Ectodermal cell (in vitro differentiated cells): ENCODE measurements at regions not wholly inside any gene's neighbourhood (a gene's known extent, or its start where the extent isn't known, plus 50 kb on each side); places are given as distances from the start of the nearest gene placed in this dataset.

Experiments
- H3K27ac ChIP-seq: 2 replicates; pipeline ENCODE4 v1.7.0; 2013; ENCODE audit warnings: mild to moderate bottlenecking, low read depth, low read length; ENCODE audit not compliant: insufficient read depth, poor library complexity, severe bottlenecking
- H3K27me3 ChIP-seq: 2 replicates; pipeline ENCODE4 v1.7.0; 2013; ENCODE audit warnings: mild to moderate bottlenecking, low read length; ENCODE audit not compliant: insufficient read depth, control insufficient read depth, poor library complexity, severe bottlenecking
- H3K36me3 ChIP-seq: one replicate; pipeline ENCODE4 v1.7.0; 2013; ENCODE audit warnings: low read length; ENCODE audit not compliant: control insufficient read depth, insufficient read depth
- H3K4me1 ChIP-seq: one replicate; pipeline ENCODE4 v1.7.0; 2013; ENCODE audit warnings: low read length; ENCODE audit not compliant: control insufficient read depth, insufficient read depth
- H3K4me3 ChIP-seq: 2 replicates; pipeline ENCODE4 v1.7.0; 2013; ENCODE audit warnings: low read depth, low read length, control low read depth; ENCODE audit not compliant: insufficient read depth
- H3K9me3 ChIP-seq: 2 replicates; pipeline ENCODE4 v1.7.0; 2013; ENCODE audit warnings: mild to moderate bottlenecking, low read length, moderate library complexity; ENCODE audit not compliant: control insufficient read depth
- WGBS, 2 experiments: methylation state at CpG; one replicate each; pipeline ENCODE4 v1.1.7; 2013; ENCODE audit warnings: missing lambda C conversion rate in 2 of 2; 5-methylcytosine and 5-hydroxymethylcytosine counted together

DNA sequence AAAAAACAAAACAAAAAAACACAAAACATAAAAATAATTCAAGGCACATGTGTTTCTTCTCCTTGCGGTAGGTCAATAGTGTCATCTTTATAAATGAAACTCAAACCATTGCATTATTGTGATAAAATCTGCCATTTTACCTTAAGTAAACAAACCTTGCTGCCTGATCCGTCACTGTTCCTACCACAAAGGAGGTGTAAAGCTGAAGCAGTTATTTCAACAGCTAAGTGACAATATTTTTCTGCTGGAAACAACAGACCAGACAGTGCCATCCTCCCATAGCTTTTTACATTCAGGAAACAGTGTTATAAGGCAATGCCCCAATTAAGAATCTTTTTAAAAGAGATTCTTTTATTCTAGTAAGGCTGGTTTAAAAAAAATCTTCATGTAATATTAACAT lies 242.7 kb downstream of the PPP1R2C start:
- no peaks in the 10 kb centered on the region for H3K9me3 ChIP-seq
- no peaks in the 10 kb centered on the region for H3K27me3 ChIP-seq
- WGBS, 2 experiments, result 92 to 97% methylated on average over 1 to 2 of the region's 2 CpGs
- H3K4me3 ChIP-seq, result no peak overlapping the region
- H3K27ac ChIP-seq, result no peak overlapping the region
- H3K36me3 ChIP-seq, result no peaks in the 10 kb centered on the region
- no peaks in the 10 kb centered on the region for H3K4me1 ChIP-seq

DNA sequence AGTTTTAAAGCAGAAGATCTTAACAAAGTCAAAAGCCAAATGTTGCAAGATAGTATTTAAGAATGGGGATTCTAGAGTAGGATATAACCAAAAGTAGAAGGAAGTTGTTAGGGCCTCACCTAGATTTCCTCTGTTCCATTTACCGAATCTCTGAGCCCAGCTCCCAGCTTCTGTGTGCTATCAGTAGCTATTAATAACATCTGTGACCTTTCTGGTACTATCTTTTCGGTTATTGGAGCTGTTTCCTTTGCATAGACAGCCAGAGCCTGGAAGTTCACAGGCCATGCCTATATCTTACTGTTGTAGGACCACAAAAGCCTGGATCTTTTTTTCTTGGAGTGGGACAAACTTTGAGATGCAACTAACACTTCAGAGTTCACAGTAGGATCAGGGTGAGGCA lies 244.2 kb downstream of the PPP1R2C start:
- Histone ChIP-seq H3K27ac (no peak overlapping the region), H3K36me3 (no peaks in the 10 kb centered on the region), H3K4me1 (no peaks in the 10 kb centered on the region), H3K27me3 (no peaks in the 10 kb centered on the region), H3K4me3 (no peak overlapping the region), H3K9me3 (no peaks in the 10 kb centered on the region)
- 96 to 100% methylated on average over 2 of the region's 2 CpGs for WGBS, 2 experiments

- H3K4me3 ChIP-seq, result no peak overlapping the region
- 65 to 83% methylated on average over 2 of the region's 2 CpGs for WGBS, 2 experiments
- H3K27me3 ChIP-seq, result no peaks in the 10 kb centered on the region
- no peaks in the 10 kb centered on the region for H3K9me3 ChIP-seq
- no peaks in the 10 kb centered on the region for H3K36me3 ChIP-seq
- H3K4me1 ChIP-seq, result no peaks in the 10 kb centered on the region
- H3K27ac ChIP-seq, result no peak overlapping the region
These were observed 246.5 kb downstream of the PPP1R2C start for GRCh38 chrX:42531441-42531840.

GRCh38 chrX:42530027-42530426 lies 247.9 kb downstream of the PPP1R2C start:
- H3K4me3 ChIP-seq, result no peak overlapping the region
- H3K9me3 ChIP-seq, result no peaks in the 10 kb centered on the region
- no peaks in the 10 kb centered on the region for H3K4me1 ChIP-seq
- no peaks in the 10 kb centered on the region for H3K27me3 ChIP-seq
- WGBS, 2 experiments, result 86 to 100% methylated on average over 1 of the region's 1 CpG
- H3K36me3 ChIP-seq, result no peaks in the 10 kb centered on the region
- no peak overlapping the region for H3K27ac ChIP-seq

DNA sequence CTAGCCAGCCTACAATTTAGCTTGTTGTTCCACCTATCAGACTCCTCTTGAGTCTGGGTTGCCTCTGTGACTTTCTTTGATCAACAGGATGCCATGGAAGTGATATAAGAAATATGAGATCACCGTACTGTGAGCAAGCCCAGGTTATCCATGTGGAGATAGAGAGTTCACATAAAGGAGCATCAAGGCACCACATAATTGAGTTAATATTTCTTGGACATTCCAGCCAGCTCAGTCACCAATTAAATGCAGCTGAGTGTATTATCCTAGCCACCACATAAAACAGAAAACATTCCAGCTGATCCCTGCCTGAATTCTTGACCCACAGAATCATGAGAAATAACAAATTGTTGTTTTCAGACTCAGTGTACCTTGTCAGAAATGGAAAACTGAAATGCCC lies 253.6 kb downstream of the PPP1R2C start:
- Histone ChIP-seq H3K4me3 (no peak overlapping the region), H3K9me3 (no peaks in the 10 kb centered on the region), H3K27me3 (no peaks in the 10 kb centered on the region), H3K36me3 (no peaks in the 10 kb centered on the region), H3K27ac (no peak overlapping the region), H3K4me1 (no peaks in the 10 kb centered on the region)
- 67 to 100% methylated on average over 1 of the region's 1 CpG for WGBS, 2 experiments

- Histone ChIP-seq H3K4me1 (no peaks in the 10 kb centered on the region), H3K36me3 (no peaks in the 10 kb centered on the region), H3K27me3 (no peaks in the 10 kb centered on the region), H3K4me3 (no peak overlapping the region), H3K27ac (no peak overlapping the region), H3K9me3 (no peaks in the 10 kb centered on the region)
- 89 to 100% methylated on average over 1 of the region's 1 CpG for WGBS, 2 experiments
These were observed 258.2 kb downstream of the PPP1R2C start for GRCh38 chrX:42519666-42520231.

DNA sequence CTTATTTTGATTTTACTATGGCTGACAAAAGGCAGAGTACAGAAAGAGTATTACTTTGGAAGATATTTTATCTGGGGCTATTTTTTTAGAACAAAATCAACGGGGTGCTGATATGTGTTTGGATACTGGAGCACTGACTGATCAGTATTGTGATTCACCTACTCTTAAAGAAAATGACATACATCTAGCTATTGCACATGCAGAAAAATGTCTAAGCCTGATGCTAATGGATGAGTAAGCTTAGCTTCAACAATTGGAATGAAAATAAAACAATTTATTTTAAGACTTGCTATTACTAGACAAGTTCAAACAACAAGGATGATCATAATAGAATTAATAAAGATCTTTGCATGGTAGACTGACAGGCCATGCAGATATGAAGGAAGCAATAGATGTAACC lies 262.0 kb downstream of the PPP1R2C start:
- Histone ChIP-seq H3K27ac (no peak overlapping the region), H3K9me3 (no peaks in the 10 kb centered on the region), H3K4me1 (no peaks in the 10 kb centered on the region), H3K36me3 (no peaks in the 10 kb centered on the region), H3K27me3 (no peaks in the 10 kb centered on the region), H3K4me3 (no peak overlapping the region)
- WGBS, 2 experiments, result 100% methylated on average over 1 of the region's 1 CpG; no CpG with 5 or more reads in 1 of the 2 experiments

- Histone ChIP-seq H3K4me1 (no peaks in the 10 kb centered on the region), H3K4me3 (no peak overlapping the region), H3K27ac (no peak overlapping the region), H3K9me3 (no peaks in the 10 kb centered on the region), H3K36me3 (no peaks in the 10 kb centered on the region), H3K27me3 (no peaks in the 10 kb centered on the region)
- WGBS, 2 experiments, result 49 to 50% methylated on average over 4 to 7 of the region's 7 CpGs
These were observed 272.9 kb downstream of the PPP1R2C start for GRCh38 chrX:42505016-42505415.

DNA sequence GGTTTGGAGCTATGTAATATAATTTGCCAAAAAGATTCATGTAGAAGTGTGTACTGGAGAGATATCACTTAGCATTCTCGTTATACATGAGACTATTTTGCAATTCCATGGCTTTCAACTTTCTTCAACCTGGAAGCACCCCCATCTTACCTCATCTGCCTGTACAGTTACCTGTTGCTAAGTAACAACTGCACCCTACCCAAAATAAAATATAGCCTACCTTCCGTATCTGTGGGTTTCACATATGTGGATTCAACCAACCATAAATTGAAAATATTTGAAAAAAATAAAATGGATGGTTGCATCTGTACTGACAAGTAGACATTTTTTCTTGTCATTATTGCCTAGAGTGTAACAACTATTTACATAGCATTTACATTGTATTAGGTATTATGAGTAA lies 278.3 kb downstream of the PPP1R2C start:
- Histone ChIP-seq H3K9me3 (no peaks in the 10 kb centered on the region), H3K36me3 (no peaks in the 10 kb centered on the region), H3K4me1 (no peaks in the 10 kb centered on the region), H3K27me3 (no peaks in the 10 kb centered on the region), H3K4me3 (no peak overlapping the region), H3K27ac (no peak overlapping the region)
- WGBS, 2 experiments, result 88% methylated on average over 1 of the region's 2 CpGs; no CpG with 5 or more reads in 1 of the 2 experiments

- Histone ChIP-seq H3K4me1 (no peaks in the 10 kb centered on the region), H3K36me3 (no peaks in the 10 kb centered on the region), H3K4me3 (no peak overlapping the region), H3K27me3 (no peaks in the 10 kb centered on the region), H3K9me3 (no peaks in the 10 kb centered on the region), H3K27ac (no peak overlapping the region)
- 96 to 100% methylated on average over 1 to 3 of the region's 4 CpGs for WGBS, 2 experiments
These were observed 280.6 kb downstream of the PPP1R2C start for GRCh38 chrX:42497356-42497755.

DNA sequence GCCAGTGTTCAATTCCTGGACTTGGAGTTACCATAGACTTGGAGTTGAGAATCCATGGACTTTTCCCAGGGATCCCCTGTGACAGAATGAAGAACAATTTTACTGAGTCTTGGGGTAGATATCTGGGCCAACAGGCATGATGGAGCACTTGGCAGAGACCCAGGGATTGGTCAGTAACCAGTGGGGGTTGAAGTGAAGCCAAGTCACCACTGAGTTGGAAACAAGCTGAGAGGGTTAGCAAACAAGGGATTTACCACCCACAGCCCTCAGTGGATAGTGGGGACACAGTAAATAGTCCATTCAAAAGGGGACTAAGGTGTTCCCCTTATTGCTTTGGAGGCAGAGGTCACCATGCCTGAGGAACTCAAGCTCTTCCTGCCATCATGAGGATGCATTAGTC lies 281.7 kb downstream of the PPP1R2C start:
- Histone ChIP-seq H3K36me3 (no peaks in the 10 kb centered on the region), H3K4me3 (no peak overlapping the region), H3K9me3 (no peaks in the 10 kb centered on the region), H3K27me3 (no peaks in the 10 kb centered on the region), H3K4me1 (no peaks in the 10 kb centered on the region), H3K27ac (no peak overlapping the region)
